ENCODE measurements at regions not wholly inside any gene's neighbourhood (a gene's known extent, or its start where the extent isn't known, plus 50 kb on each side); places are given as distances from the start of the nearest gene placed in this dataset.

- DNase-seq: no peak
- H3K4me1 ChIP-seq (ENCODE audit: insufficient read depth, low read length): no peaks in the 10 kb centered on the region
- H3K4me3 ChIP-seq (ENCODE audit: low read length in 2 of 2): no peak overlapping the region
- no peaks in the 10 kb centered on the region for H3K9me3 ChIP-seq (ENCODE audit: control insufficient read depth in 1 of 2, low read length in 2 of 2)
- Mint-ChIP-seq H3K9me3 (peaks cover 0 to 3% (median 0%) of the 10 kb centered on the region in 8 donors), H3K36me3 (no peaks in the 10 kb centered on the region), H3K27me3 (no peaks in the 10 kb centered on the region), H3K4me3 (no peak overlapping the region), H3K27ac (no peak overlapping the region), H3K4me1 (no peaks in the 10 kb centered on the region)
- POLR2A ChIA-PET (ENCODE audit: partially characterized antibody): no interaction called here
- H3K36me3 ChIP-seq (ENCODE audit: insufficient read depth, low read length): no peaks in the 10 kb centered on the region
- intact Hi-C loops (cut with micrococcal nuclease): no loop called here
- H3K27ac ChIP-seq (ENCODE audit: low read depth, low read length): no peak overlapping the region
- CTCF ChIA-PET (ENCODE audit: partially characterized antibody): interaction anchor here (1.5 kb wide), 1 partner anchor 10 kb away, joined by 3 read pairs; no protein-coding TSS in a partner anchor
- H3K27me3 ChIP-seq (ENCODE audit: insufficient read depth, low read length): no peaks in the 10 kb centered on the region
Observed at GRCh38 chr3:64303881-64304280, 78.6 kb upstream of the PRICKLE2 start.

- peaks cover 0 to 4% (median 0%) of the 10 kb centered on the region in 8 donors for H3K9me3 Mint-ChIP-seq
- no peaks in the 10 kb centered on the region for H3K27me3 Mint-ChIP-seq
- ChIA-PET POLR2A (ENCODE audit: partially characterized antibody) (no interaction called here), CTCF (ENCODE audit: partially characterized antibody) (interaction anchor here (1.5 kb wide), 1 partner anchor 10 kb away, joined by 3 read pairs; no protein-coding TSS in a partner anchor)
- Histone ChIP-seq H3K4me3 (ENCODE audit: low read length in 2 of 2) (no peak overlapping the region), H3K9me3 (ENCODE audit: control insufficient read depth in 1 of 2, low read length in 2 of 2) (no peaks in the 10 kb centered on the region), H3K27me3 (ENCODE audit: insufficient read depth, low read length) (no peaks in the 10 kb centered on the region), H3K27ac (ENCODE audit: low read depth, low read length) (no peak overlapping the region), H3K36me3 (ENCODE audit: insufficient read depth, low read length) (no peaks in the 10 kb centered on the region), H3K4me1 (ENCODE audit: insufficient read depth, low read length) (no peaks in the 10 kb centered on the region)
- no peak for DNase-seq
- no peaks in the 10 kb centered on the region for H3K36me3 Mint-ChIP-seq
- intact Hi-C loops (cut with micrococcal nuclease): no loop called here
- H3K4me3 Mint-ChIP-seq: no peak overlapping the region
- no peak overlapping the region for H3K27ac Mint-ChIP-seq
- no peaks in the 10 kb centered on the region for H3K4me1 Mint-ChIP-seq
Observed at GRCh38 chr3:64303401-64303800, 78.1 kb upstream of the PRICKLE2 start.

- Histone ChIP-seq H3K4me3 (ENCODE audit: low read length in 2 of 2) (no peak overlapping the region), H3K4me1 (ENCODE audit: insufficient read depth, low read length) (no peaks in the 10 kb centered on the region), H3K27me3 (ENCODE audit: insufficient read depth, low read length) (no peaks in the 10 kb centered on the region), H3K9me3 (ENCODE audit: control insufficient read depth in 1 of 2, low read length in 2 of 2) (peaks cover 0 to 4% of the 10 kb centered on the region in 2 donors), H3K36me3 (ENCODE audit: insufficient read depth, low read length) (no peaks in the 10 kb centered on the region), H3K27ac (ENCODE audit: low read depth, low read length) (no peak overlapping the region)
- Mint-ChIP-seq H3K4me3 (no peak overlapping the region), H3K27me3 (no peaks in the 10 kb centered on the region), H3K9me3 (peaks cover 0 to 16% (median 7%) of the 10 kb centered on the region in 8 donors), H3K36me3 (no peaks in the 10 kb centered on the region), H3K27ac (peak overlapping the region in 1 of 7 donors; percentile 0), H3K4me1 (no peaks in the 10 kb centered on the region)
- intact Hi-C loops (cut with micrococcal nuclease): no loop called here
- ChIA-PET POLR2A (ENCODE audit: partially characterized antibody) (no interaction called here), CTCF (ENCODE audit: partially characterized antibody) (no interaction called here)
- no peak for DNase-seq
Observed at GRCh38 chr3:64301476-64301875, 76.2 kb upstream of the PRICKLE2 start.

GRCh38 chr3:64300790-64301423 is 75.6 kb upstream of the PRICKLE2 start:
- DNase-seq: no peak
- H3K27me3 Mint-ChIP-seq: no peaks in the 10 kb centered on the region
- no peaks in the 10 kb centered on the region for H3K4me1 Mint-ChIP-seq
- no peak overlapping the region for H3K4me3 ChIP-seq (ENCODE audit: low read length in 2 of 2)
- H3K36me3 ChIP-seq (ENCODE audit: insufficient read depth, low read length): no peaks in the 10 kb centered on the region
- H3K4me1 ChIP-seq (ENCODE audit: insufficient read depth, low read length): no peaks in the 10 kb centered on the region
- intact Hi-C loops (cut with micrococcal nuclease): no loop called here
- H3K9me3 Mint-ChIP-seq: peaks cover 0 to 17% (median 7%) of the 10 kb centered on the region in 8 donors
- no peak overlapping the region for H3K27ac ChIP-seq (ENCODE audit: low read depth, low read length)
- POLR2A ChIA-PET (ENCODE audit: partially characterized antibody): no interaction called here
- CTCF ChIA-PET (ENCODE audit: partially characterized antibody): no interaction called here
- H3K4me3 Mint-ChIP-seq: no peak overlapping the region
- peaks cover 0 to 4% of the 10 kb centered on the region in 2 donors for H3K9me3 ChIP-seq (ENCODE audit: control insufficient read depth in 1 of 2, low read length in 2 of 2)
- no peaks in the 10 kb centered on the region for H3K27me3 ChIP-seq (ENCODE audit: insufficient read depth, low read length)
- no peak overlapping the region for H3K27ac Mint-ChIP-seq
- H3K36me3 Mint-ChIP-seq: no peaks in the 10 kb centered on the region

- H3K9me3 ChIP-seq (ENCODE audit: control insufficient read depth in 1 of 2, low read length in 2 of 2): peaks cover 0 to 4% of the 10 kb centered on the region in 2 donors
- Mint-ChIP-seq H3K36me3 (no peaks in the 10 kb centered on the region), H3K4me1 (no peaks in the 10 kb centered on the region), H3K9me3 (peaks cover 0 to 17% (median 8%) of the 10 kb centered on the region in 8 donors), H3K4me3 (no peak overlapping the region), H3K27ac (no peak overlapping the region), H3K27me3 (no peaks in the 10 kb centered on the region)
- no peaks in the 10 kb centered on the region for H3K27me3 ChIP-seq (ENCODE audit: insufficient read depth, low read length)
- CTCF ChIA-PET (ENCODE audit: partially characterized antibody): no interaction called here
- no peak for DNase-seq
- POLR2A ChIA-PET (ENCODE audit: partially characterized antibody): no interaction called here
- H3K4me1 ChIP-seq (ENCODE audit: insufficient read depth, low read length): no peaks in the 10 kb centered on the region
- intact Hi-C loops (cut with micrococcal nuclease): no loop called here
- H3K4me3 ChIP-seq (ENCODE audit: low read length in 2 of 2): no peak overlapping the region
- no peak overlapping the region for H3K27ac ChIP-seq (ENCODE audit: low read depth, low read length)
- H3K36me3 ChIP-seq (ENCODE audit: insufficient read depth, low read length): no peaks in the 10 kb centered on the region
Observed at GRCh38 chr3:64299206-64299605, 73.9 kb upstream of the PRICKLE2 start.

- H3K27me3 ChIP-seq (ENCODE audit: insufficient read depth, low read length): no peaks in the 10 kb centered on the region
- H3K4me1 ChIP-seq (ENCODE audit: insufficient read depth, low read length): no peaks in the 10 kb centered on the region
- H3K4me3 ChIP-seq (ENCODE audit: low read length in 2 of 2): no peak overlapping the region
- H3K36me3 ChIP-seq (ENCODE audit: insufficient read depth, low read length): no peaks in the 10 kb centered on the region
- H3K9me3 Mint-ChIP-seq: peaks cover 0 to 19% (median 9%) of the 10 kb centered on the region in 8 donors
- no peak overlapping the region for H3K27ac ChIP-seq (ENCODE audit: low read depth, low read length)
- POLR2A ChIA-PET (ENCODE audit: partially characterized antibody): no interaction called here
- H3K27me3 Mint-ChIP-seq: peaks cover 0 to 5% of the 10 kb centered on the region in 2 donors
- H3K9me3 ChIP-seq (ENCODE audit: control insufficient read depth in 1 of 2, low read length in 2 of 2): peaks cover 0 to 4% of the 10 kb centered on the region in 2 donors
- H3K36me3 Mint-ChIP-seq: no peaks in the 10 kb centered on the region
- no peaks in the 10 kb centered on the region for H3K4me1 Mint-ChIP-seq
- no peak overlapping the region for H3K4me3 Mint-ChIP-seq
- H3K27ac Mint-ChIP-seq: no peak overlapping the region
- DNase-seq: no peak
- intact Hi-C loops (cut with micrococcal nuclease): no loop called here
- CTCF ChIA-PET (ENCODE audit: partially characterized antibody): no interaction called here
Observed at GRCh38 chr3:64297563-64297962, 72.3 kb upstream of the PRICKLE2 start.

- ChIA-PET POLR2A (ENCODE audit: partially characterized antibody) (no interaction called here), CTCF (ENCODE audit: partially characterized antibody) (no interaction called here)
- no peaks in the 10 kb centered on the region for H3K36me3 ChIP-seq (ENCODE audit: insufficient read depth, low read length)
- Mint-ChIP-seq H3K4me3 (no peak overlapping the region), H3K36me3 (no peaks in the 10 kb centered on the region), H3K9me3 (peaks cover 0 to 19% (median 9%) of the 10 kb centered on the region in 8 donors), H3K27ac (no peak overlapping the region), H3K4me1 (no peaks in the 10 kb centered on the region), H3K27me3 (peaks cover 0 to 5% of the 10 kb centered on the region in 2 donors)
- H3K4me1 ChIP-seq (ENCODE audit: insufficient read depth, low read length): no peaks in the 10 kb centered on the region
- intact Hi-C loops (cut with micrococcal nuclease): no loop called here
- no peak for DNase-seq
- H3K4me3 ChIP-seq (ENCODE audit: low read length in 2 of 2): no peak overlapping the region
- peaks cover 0 to 4% of the 10 kb centered on the region in 2 donors for H3K9me3 ChIP-seq (ENCODE audit: control insufficient read depth in 1 of 2, low read length in 2 of 2)
- H3K27me3 ChIP-seq (ENCODE audit: insufficient read depth, low read length): no peaks in the 10 kb centered on the region
- H3K27ac ChIP-seq (ENCODE audit: low read depth, low read length): no peak overlapping the region
Observed at GRCh38 chr3:64295594-64295993, 70.3 kb upstream of the PRICKLE2 start.
